ENCODE measurements at regions not wholly inside any gene's neighbourhood (a gene's known extent, or its start where the extent isn't known, plus 50 kb on each side); places are given as distances from the start of the nearest gene placed in this dataset.
"Not testable (repeated sequence)": the region's sequence is repeated elsewhere in the genome, so short reads cannot be mapped to it uniquely, and the experiment has no call there.

GRCh38 chr10:90988802-90989201 is 67.9 kb upstream of the ANKRD1 start:
- Histone ChIP-seq H3K9ac (ENCODE audit: low read depth, low read length) (no peak overlapping the region), H3K4me1 (ENCODE audit: insufficient read depth, low read length) (no peaks in the 10 kb centered on the region), H3K27me3 (ENCODE audit: insufficient read depth, low read length) (no peaks in the 10 kb centered on the region; the same call in 1 of the 2 replicates), H3K4me3 (ENCODE audit: low read length) (no peak overlapping the region), H3K9me3 (ENCODE audit: insufficient read depth, low read depth, low read length) (no peaks in the 10 kb centered on the region), H3K27ac (ENCODE audit: low read length) (no peak overlapping the region), H3K36me3 (ENCODE audit: insufficient read depth, low read depth, low read length) (no peaks in the 10 kb centered on the region)

- Histone ChIP-seq H3K9me3 (ENCODE audit: insufficient read depth, low read depth, low read length) (no peaks in the 10 kb centered on the region), H3K4me1 (ENCODE audit: insufficient read depth, low read length) (no peaks in the 10 kb centered on the region), H3K9ac (ENCODE audit: low read depth, low read length) (no peak overlapping the region), H3K27ac (ENCODE audit: low read length) (no peak overlapping the region), H3K36me3 (ENCODE audit: insufficient read depth, low read depth, low read length) (no peaks in the 10 kb centered on the region), H3K4me3 (ENCODE audit: low read length) (no peak overlapping the region), H3K27me3 (ENCODE audit: insufficient read depth, low read length) (no peaks in the 10 kb centered on the region)
Observed at GRCh38 chr10:90989378-90989777, 68.5 kb upstream of the ANKRD1 start.

DNA sequence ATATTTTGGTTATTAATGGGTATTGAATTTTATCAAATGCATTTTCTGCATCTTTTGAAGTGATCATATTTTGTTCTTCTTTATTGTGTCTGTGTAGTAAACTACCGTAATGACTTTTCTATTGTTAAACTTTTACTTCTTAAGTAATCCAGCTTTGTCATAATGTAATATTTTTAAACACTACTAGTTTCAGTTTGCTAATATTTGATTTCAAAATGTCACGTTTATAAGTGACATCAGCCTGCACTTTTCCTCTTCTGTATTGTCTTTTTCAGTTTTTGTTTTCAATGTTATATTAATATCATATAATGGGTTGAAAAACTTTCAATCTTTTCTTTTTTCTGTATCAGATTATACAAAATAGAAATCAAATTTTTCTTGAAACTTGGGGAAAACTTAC is 71.6 kb upstream of the ANKRD1 start:
- Histone ChIP-seq H3K36me3 (ENCODE audit: insufficient read depth, low read depth, low read length) (no peaks in the 10 kb centered on the region), H3K4me3 (ENCODE audit: low read length) (no peak overlapping the region), H3K27me3 (ENCODE audit: insufficient read depth, low read length) (no peaks in the 10 kb centered on the region), H3K9me3 (ENCODE audit: insufficient read depth, low read depth, low read length) (no peaks in the 10 kb centered on the region), H3K4me1 (ENCODE audit: insufficient read depth, low read length) (no peaks in the 10 kb centered on the region), H3K9ac (ENCODE audit: low read depth, low read length) (no peak overlapping the region), H3K27ac (ENCODE audit: low read length) (no peak overlapping the region)

DNA sequence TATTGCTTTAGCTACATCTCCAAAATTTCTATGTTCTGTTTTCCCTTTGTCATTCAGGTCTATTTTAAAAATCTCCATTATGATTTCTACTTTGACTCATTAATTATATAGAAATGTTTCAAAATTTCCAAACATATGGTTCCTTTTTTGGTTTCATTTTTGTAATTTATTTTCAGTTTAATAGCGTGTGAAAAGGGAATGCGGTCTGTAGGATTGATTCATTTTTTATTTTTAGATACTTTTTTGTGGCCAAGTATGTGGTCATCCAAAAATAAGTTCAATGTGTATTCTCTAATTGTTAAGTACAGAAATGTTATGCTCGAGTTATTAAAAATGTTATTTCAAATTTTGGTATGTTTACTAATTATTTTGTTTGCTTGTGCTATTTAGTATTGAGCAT is 72.5 kb upstream of the ANKRD1 start:
- Histone ChIP-seq H3K9me3 (ENCODE audit: insufficient read depth, low read depth, low read length) (no peaks in the 10 kb centered on the region), H3K9ac (ENCODE audit: low read depth, low read length) (no peak overlapping the region), H3K27me3 (ENCODE audit: insufficient read depth, low read length) (no peaks in the 10 kb centered on the region), H3K4me1 (ENCODE audit: insufficient read depth, low read length) (no peaks in the 10 kb centered on the region), H3K36me3 (ENCODE audit: insufficient read depth, low read depth, low read length) (no peaks in the 10 kb centered on the region), H3K27ac (ENCODE audit: low read length) (no peak overlapping the region), H3K4me3 (ENCODE audit: low read length) (no peak overlapping the region)

GRCh38 chr10:90997670-90998069 is 76.8 kb upstream of the ANKRD1 start:
- H3K27ac ChIP-seq (ENCODE audit: low read length), result no peak overlapping the region
- no peaks in the 10 kb centered on the region for H3K4me1 ChIP-seq (ENCODE audit: insufficient read depth, low read length)
- H3K4me3 ChIP-seq (ENCODE audit: low read length), result no peak overlapping the region
- H3K9me3 ChIP-seq (ENCODE audit: insufficient read depth, low read depth, low read length), result no peaks in the 10 kb centered on the region
- H3K36me3 ChIP-seq (ENCODE audit: insufficient read depth, low read depth, low read length), result no peaks in the 10 kb centered on the region
- no peak overlapping the region for H3K9ac ChIP-seq (ENCODE audit: low read depth, low read length)
- no peaks in the 10 kb centered on the region for H3K27me3 ChIP-seq (ENCODE audit: insufficient read depth, low read length)

GRCh38 chr10:90998733-90999511 is 78.0 kb upstream of the ANKRD1 start:
- no peak overlapping the region for H3K9ac ChIP-seq (ENCODE audit: low read depth, low read length)
- no peak overlapping the region for H3K4me3 ChIP-seq (ENCODE audit: low read length)
- H3K4me1 ChIP-seq (ENCODE audit: insufficient read depth, low read length), result no peaks in the 10 kb centered on the region
- no peaks in the 10 kb centered on the region for H3K36me3 ChIP-seq (ENCODE audit: insufficient read depth, low read depth, low read length)
- no peaks in the 10 kb centered on the region for H3K9me3 ChIP-seq (ENCODE audit: insufficient read depth, low read depth, low read length)
- H3K27me3 ChIP-seq (ENCODE audit: insufficient read depth, low read length), result no peaks in the 10 kb centered on the region
- H3K27ac ChIP-seq (ENCODE audit: low read length), result no peak overlapping the region

DNA sequence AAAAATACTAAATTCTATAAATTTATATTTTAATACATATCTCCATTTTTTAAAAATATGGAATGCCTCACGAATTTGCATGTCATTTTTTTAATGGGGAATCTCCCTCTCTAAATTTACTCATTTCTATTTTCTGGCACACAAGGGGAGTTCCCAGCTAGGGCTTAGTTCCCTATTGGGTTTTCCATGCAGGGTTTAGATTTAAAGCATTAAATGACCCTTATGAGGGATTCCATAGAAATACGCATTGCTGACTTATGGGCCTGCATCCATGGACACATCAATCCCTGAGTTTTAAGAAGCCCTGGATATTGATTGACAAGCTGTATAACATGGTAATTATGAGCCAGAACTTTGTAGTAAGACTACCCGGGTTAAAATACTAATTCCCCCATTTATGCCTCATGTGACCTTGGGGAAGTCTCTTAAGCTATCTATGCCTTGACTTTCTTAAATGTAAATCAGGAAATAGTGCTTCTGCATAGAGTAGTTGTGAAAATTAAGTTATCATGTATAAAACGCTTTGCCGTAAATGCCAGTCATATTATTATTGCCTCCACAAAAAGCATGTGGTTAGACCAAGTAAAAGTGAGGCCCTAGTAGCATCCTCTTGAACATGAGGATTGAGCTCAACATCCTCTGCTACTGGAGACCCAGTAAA is 78.8 kb upstream of the ANKRD1 start:
- H3K4me3 ChIP-seq (ENCODE audit: low read length), result no peak overlapping the region
- no peaks in the 10 kb centered on the region for H3K36me3 ChIP-seq (ENCODE audit: insufficient read depth, low read depth, low read length)
- no peaks in the 10 kb centered on the region for H3K4me1 ChIP-seq (ENCODE audit: insufficient read depth, low read length)
- H3K27me3 ChIP-seq (ENCODE audit: insufficient read depth, low read length), result no peaks in the 10 kb centered on the region
- H3K9ac ChIP-seq (ENCODE audit: low read depth, low read length), result no peak overlapping the region
- H3K9me3 ChIP-seq (ENCODE audit: insufficient read depth, low read depth, low read length), result no peaks in the 10 kb centered on the region
- H3K27ac ChIP-seq (ENCODE audit: low read length), result no peak overlapping the region

- Histone ChIP-seq H3K36me3 (ENCODE audit: insufficient read depth, low read depth, low read length) (no peaks in the 10 kb centered on the region), H3K27me3 (ENCODE audit: insufficient read depth, low read length) (no peaks in the 10 kb centered on the region), H3K27ac (ENCODE audit: low read length) (no peak overlapping the region), H3K9ac (ENCODE audit: low read depth, low read length) (no peak overlapping the region), H3K4me1 (ENCODE audit: insufficient read depth, low read length) (no peaks in the 10 kb centered on the region), H3K4me3 (ENCODE audit: low read length) (no peak overlapping the region), H3K9me3 (ENCODE audit: insufficient read depth, low read depth, low read length) (no peaks in the 10 kb centered on the region)
Observed at GRCh38 chr10:91000470-91000869, 79.6 kb upstream of the ANKRD1 start.

DNA sequence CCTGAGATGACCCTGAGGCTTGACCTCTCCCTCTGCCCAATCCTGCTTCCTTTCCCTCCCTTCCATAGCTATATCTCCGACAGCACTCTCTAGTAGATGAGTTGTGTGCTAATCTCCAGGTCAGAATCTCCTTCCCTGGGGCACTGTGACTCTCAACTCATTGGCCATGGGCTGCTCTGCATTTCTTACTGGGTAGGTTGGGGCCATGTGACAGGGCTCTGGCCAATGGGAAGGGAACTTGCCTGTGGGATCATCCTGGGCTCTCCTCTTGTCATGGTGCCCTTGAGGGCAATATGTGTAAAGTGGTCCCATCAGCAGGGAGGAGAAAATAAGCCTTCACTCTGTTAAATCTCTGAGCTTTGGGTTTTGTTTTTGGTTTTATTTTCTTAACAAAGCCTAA is 80.1 kb upstream of the ANKRD1 start:
- Histone ChIP-seq H3K27ac (ENCODE audit: low read length) (no peak overlapping the region), H3K9ac (ENCODE audit: low read depth, low read length) (no peak overlapping the region), H3K9me3 (ENCODE audit: insufficient read depth, low read depth, low read length) (no peaks in the 10 kb centered on the region), H3K4me3 (ENCODE audit: low read length) (no peak overlapping the region), H3K27me3 (ENCODE audit: insufficient read depth, low read length) (no peaks in the 10 kb centered on the region), H3K36me3 (ENCODE audit: insufficient read depth, low read depth, low read length) (no peaks in the 10 kb centered on the region), H3K4me1 (ENCODE audit: insufficient read depth, low read length) (no peaks in the 10 kb centered on the region)

GRCh38 chr10:91002656-91003055 is 81.8 kb upstream of the ANKRD1 start:
- Histone ChIP-seq H3K4me3 (ENCODE audit: low read length) (no peak overlapping the region), H3K27me3 (ENCODE audit: insufficient read depth, low read length) (no peaks in the 10 kb centered on the region), H3K9ac (ENCODE audit: low read depth, low read length) (no peak overlapping the region), H3K4me1 (ENCODE audit: insufficient read depth, low read length) (no peaks in the 10 kb centered on the region), H3K36me3 (ENCODE audit: insufficient read depth, low read depth, low read length) (no peaks in the 10 kb centered on the region), H3K27ac (ENCODE audit: low read length) (no peak overlapping the region), H3K9me3 (ENCODE audit: insufficient read depth, low read depth, low read length) (no peaks in the 10 kb centered on the region)

DNA sequence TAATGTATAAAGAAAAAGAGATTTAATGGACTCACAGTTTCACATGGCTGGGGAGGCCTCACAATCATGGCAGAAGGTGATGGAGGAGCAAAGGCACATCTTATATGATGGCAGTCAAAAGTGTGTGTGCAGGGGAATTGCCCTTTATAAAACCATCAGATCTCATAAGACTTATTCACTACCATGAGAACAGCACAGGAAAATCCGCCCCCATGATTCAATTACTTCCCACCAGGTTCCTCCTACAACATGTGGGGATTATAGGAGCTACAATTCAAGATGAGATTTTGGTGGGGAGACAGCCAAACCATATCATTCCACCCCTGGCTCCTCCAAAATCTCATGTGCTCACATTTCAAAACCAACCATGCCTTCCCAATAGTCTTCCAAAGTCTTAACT is 82.5 kb upstream of the ANKRD1 start:
- not testable (repeated sequence) for H3K27me3 ChIP-seq (ENCODE audit: insufficient read depth, low read length); H3K27ac ChIP-seq (ENCODE audit: low read length); H3K9ac ChIP-seq (ENCODE audit: low read depth, low read length); H3K9me3 ChIP-seq (ENCODE audit: insufficient read depth, low read depth, low read length); H3K4me3 ChIP-seq (ENCODE audit: low read length); H3K36me3 ChIP-seq (ENCODE audit: insufficient read depth, low read depth, low read length); H3K4me1 ChIP-seq (ENCODE audit: insufficient read depth, low read length)

DNA sequence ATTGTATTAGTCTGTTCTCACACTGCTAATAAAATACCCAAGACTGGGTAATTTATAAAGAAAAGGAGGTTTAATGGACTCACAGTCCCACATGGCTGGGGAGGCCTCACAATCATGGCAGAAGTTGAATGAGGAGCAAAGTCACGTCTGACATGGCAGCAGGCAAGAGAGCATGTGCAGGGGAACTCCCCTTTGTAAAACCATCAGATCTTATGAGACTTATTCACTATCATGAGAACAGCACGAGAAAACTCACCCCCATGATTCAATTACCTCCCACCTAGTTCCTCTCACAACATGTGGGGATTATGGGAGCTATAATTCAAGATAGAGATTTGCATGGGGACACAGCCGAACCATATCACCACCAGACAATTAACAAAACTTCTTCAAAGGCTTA is 84.4 kb upstream of the ANKRD1 start:
- not testable (repeated sequence) for H3K36me3 ChIP-seq (ENCODE audit: insufficient read depth, low read depth, low read length); H3K27ac ChIP-seq (ENCODE audit: low read length); H3K4me3 ChIP-seq (ENCODE audit: low read length); H3K4me1 ChIP-seq (ENCODE audit: insufficient read depth, low read length); H3K27me3 ChIP-seq (ENCODE audit: insufficient read depth, low read length); H3K9ac ChIP-seq (ENCODE audit: low read depth, low read length); H3K9me3 ChIP-seq (ENCODE audit: insufficient read depth, low read depth, low read length)
